GM10266 (cell line): ENCODE measurements at regions not wholly inside any gene's neighbourhood (a gene's known extent, or its start where the extent isn't known, plus 50 kb on each side); places are given as distances from the start of the nearest gene placed in this dataset.

Source experiments
- DNase-seq: peaks from one replicate; pipeline ENCODE4 v3.0.0; 2012; ENCODE audit errors: extremely low spot score
- TF ChIP-seq, protein P1 (sequence below): IDR thresholded peaks from 2 replicates; pipeline ENCODE4 v1.5.1; 2012; ENCODE audit warnings: mild to moderate bottlenecking, low read depth; ENCODE audit not compliant: control insufficient read depth, insufficient read depth; ENCODE audit errors: missing control alignments

- DNase-seq, result no peak
- TF ChIP-seq, protein P1, sequence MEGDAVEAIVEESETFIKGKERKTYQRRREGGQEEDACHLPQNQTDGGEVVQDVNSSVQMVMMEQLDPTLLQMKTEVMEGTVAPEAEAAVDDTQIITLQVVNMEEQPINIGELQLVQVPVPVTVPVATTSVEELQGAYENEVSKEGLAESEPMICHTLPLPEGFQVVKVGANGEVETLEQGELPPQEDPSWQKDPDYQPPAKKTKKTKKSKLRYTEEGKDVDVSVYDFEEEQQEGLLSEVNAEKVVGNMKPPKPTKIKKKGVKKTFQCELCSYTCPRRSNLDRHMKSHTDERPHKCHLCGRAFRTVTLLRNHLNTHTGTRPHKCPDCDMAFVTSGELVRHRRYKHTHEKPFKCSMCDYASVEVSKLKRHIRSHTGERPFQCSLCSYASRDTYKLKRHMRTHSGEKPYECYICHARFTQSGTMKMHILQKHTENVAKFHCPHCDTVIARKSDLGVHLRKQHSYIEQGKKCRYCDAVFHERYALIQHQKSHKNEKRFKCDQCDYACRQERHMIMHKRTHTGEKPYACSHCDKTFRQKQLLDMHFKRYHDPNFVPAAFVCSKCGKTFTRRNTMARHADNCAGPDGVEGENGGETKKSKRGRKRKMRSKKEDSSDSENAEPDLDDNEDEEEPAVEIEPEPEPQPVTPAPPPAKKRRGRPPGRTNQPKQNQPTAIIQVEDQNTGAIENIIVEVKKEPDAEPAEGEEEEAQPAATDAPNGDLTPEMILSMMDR, result no peak
These were observed 458.0 kb upstream of the KIRREL3 start for GRCh38 chr11:127458561-127458960.

DNA sequence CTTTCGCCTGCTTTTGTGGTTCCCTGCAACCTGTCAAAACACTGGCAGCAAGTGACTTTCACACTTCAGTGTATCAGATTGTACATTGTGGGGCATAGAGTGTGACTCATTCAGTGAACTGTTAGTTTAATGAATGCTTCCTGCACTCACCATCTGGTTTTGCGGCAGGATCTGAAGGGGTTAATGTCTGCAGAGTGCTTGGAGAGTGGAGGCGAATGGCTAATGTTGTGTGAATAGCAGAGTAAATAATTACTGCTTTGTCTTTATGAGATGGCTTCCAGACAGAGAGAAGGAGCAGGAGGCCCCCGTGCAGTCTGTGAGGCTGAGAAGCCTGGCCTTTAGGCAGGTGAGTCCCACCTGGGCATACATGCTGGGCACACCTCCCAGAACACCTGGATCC lies 454.3 kb upstream of the KIRREL3 start:
- TF ChIP-seq, protein P1, result no peak
- no peak for DNase-seq

GRCh38 chr11:127452533-127452932 lies 452.0 kb upstream of the KIRREL3 start:
- TF ChIP-seq, protein P1, result no peak
- DNase-seq, result no peak

DNA sequence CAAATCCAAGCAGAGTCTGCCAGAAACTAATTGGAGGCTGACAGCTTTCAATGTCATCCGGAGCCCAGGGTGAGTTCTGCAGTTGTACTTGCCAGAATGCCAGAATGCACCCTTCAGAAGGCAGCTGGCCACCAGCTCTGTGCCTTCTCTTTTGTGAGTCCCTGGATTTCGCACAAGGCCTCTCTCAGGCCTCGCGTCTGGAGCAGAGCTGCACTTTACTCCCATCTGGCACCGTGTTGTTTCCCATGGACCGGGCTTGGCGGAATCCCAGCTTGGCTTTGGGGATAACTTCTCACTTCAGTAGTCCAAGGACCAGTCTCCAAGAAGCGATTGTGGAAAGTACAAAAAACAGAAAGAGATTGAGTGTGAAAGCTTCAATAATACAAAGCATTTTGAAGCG lies 451.3 kb upstream of the KIRREL3 start:
- TF ChIP-seq, protein P1, result no peak
- DNase-seq, result no peak

GRCh38 chr11:127448101-127448500 lies 447.5 kb upstream of the KIRREL3 start:
- DNase-seq, result no peak
- TF ChIP-seq, protein P1, result no peak

- TF ChIP-seq, protein P1, result no peak
- DNase-seq, result no peak
These were observed 444.9 kb upstream of the KIRREL3 start for GRCh38 chr11:127445476-127445875.

GRCh38 chr11:127443297-127443696 lies 442.7 kb upstream of the KIRREL3 start:
- DNase-seq, result no peak
- TF ChIP-seq, protein P1, result no peak
